ENCODE measurements at regions not wholly inside any gene's neighbourhood (a gene's known extent, or its start where the extent isn't known, plus 50 kb on each side); places are given as distances from the start of the nearest gene placed in this dataset.
"Not testable (repeated sequence)": the region's sequence is repeated elsewhere in the genome, so short reads cannot be mapped to it uniquely, and the experiment has no call there.

DNA sequence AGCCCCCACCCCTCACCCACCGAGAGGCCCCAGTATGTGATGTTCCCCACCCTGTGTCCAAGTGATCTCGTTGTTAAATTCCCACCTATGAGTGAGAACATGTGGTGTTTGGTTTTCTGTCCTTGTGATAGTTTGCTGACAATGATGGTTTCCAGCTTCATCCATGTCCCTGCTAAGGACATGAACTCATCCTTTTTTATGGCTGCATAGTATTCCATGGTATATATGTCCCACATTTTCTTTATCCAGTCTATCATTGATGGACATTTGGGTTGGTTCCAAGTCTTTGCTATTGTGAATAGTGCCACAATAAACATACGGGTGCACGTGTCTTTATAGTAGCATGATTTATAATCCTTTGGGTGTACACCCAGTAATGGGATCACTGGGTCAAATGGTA lies 79.2 kb downstream of the PXDC1 start:
- not testable (repeated sequence) for DNase-seq

DNA sequence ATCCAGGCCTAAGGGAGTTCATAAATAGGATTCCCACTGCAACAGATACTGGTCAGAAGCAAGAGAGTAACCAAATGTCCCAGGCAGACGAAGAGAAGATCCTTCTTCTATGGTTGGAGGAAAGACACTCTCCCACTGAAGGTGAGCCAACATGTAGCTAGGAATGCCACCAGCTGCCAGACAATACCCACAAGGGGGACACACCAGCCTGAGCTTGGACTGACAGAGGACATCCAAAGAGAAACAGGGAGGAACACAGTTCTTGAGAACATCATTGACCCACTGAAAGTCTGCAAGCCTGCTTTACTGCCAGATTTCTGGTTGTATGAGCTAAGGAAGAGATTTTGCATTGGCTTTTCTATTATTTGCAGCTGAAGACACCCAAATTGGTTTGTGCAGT lies 80.1 kb downstream of the PXDC1 start:
- DNase-seq = no peak

DNA sequence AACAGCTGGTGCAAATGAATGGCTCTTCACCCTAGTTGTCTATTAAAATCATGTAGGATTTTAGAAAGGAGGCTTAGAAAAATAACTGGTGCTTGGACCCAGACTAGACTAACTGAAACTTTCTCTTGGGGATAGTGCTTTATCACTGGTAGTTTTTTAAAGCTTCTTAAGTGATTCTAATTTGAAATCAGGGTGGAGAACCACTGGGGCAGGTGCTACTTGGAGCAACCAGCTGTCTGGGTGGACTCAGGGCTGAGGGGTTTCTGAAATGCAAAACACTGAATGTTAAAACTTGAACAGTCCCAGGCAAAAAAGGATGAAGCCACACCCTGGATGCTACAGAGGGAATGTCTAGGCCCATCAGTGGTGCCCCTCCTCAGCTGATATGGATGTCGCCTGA lies 81.2 kb downstream of the PXDC1 start:
- DNase-seq = no peak

DNA sequence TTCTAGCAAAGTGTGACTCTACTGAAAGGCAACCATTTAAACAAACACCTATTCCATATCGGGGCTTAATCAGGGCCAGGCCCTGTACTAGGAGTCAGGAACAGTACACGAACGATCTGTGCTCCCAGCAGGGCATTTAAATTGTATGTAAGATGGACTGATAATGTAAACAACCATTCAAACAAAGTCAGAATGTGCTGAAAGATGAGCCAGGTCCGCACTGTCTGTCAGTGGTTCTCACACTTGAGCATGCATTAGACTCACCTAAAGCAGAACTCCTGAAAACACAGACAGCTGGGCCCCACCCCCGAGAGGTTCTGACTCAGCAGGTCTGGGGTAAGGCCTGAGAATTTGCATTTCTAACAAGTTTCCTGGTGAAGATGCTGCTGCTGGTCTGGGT lies 81.6 kb downstream of the PXDC1 start:
- no peak for DNase-seq

DNA sequence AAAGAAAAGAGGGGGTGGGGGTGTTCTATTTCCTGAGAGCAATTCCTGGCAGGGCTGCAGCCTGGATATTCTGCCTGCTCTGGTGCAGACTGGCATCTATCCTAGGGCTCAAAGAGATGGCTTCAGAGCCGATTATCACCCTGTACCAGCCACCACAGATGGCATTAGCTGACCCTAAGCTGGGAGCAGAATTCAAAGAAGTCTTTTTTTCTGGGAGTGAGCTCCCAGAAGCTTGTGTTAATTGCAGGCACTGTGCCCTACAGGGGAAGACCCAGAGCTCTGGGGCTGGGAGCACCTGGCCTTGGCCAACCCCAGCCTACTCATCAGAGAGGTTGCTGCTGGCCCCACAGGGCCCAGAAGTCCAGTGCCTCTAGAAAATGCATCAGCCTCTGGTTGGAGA lies 85.9 kb downstream of the PXDC1 start:
- DNase-seq = no peak

DNA sequence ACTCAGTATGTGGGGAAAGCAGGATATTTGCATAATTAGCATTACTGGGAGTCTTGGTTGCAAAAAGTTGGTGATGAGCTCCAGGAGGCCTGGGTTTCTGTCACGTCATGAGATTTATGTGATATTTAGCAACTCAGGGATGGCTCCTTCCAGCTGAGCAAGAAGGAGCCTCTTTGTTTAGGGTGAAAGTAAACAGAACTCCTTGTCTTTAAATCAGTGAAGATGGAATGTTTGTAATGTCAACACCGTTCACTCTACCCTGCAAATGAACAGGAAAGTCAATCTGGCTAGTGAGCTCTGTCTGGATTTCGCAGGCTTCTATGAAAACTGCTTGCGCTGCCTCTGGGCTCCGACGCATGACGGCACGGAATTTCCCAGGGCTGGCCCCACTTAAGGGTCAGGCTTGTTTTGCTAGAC lies 86.9 kb downstream of the PXDC1 start:
- no peak for DNase-seq

DNA sequence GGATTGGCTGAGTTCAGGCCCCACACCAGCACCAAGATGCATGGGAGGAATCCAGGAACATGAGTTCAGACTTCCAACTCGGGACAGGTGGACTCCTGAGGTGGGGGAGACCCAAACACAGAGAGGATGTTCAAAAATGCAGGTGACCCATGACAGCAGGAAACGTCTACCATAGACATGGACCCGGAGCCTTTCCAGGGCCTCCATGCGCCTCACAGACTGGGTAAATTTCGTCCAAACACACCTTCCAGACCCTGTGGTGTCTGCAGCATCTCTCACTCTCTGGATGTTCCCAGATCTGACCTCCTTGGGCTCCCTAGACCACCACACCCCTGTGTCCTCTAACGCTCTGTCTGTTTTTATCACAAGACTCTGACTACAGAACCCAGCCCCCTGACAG lies 87.7 kb downstream of the PXDC1 start:
- DNase-seq = no peak

DNA sequence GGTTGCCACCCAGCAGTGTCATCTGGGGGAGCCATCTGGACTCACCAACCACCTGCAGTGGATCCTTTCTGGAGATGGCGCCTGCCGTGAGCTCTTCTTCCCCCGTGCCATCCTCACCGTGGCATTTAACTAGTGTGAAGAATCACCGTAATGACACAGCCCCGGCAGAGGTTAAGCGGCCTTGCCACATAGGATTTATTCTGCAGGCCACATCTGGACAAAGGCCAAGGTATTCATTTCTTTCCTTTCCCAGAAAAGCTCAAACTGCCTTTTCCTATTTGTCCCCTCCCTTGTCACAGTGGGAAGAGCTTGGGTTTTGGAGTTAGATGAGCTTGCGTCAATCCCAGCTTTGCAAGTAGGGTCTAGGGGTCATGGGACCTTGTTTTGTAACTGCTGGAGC lies 88.4 kb downstream of the PXDC1 start:
- DNase-seq = no peak

DNA sequence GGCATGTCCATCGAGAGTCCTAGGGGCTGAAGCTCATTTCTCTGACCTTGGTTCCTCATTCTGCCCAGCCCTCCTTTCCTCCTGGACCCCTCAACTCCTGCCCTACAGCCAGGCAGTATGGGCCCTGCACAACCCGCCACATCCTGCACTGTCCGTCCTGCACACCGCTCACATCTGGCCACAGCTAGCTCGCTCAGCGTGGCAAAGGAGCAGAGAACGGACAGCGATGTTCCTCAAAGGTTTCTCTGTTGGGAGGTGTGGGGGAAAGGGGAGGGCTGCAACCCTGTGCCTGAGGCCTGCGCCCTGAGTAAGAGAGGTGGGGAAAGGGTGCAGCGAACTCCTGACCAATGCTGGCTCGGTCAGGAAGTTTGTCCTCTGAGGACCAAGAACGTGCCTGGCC lies 90.1 kb downstream of the PXDC1 start:
- no peak for DNase-seq

DNA sequence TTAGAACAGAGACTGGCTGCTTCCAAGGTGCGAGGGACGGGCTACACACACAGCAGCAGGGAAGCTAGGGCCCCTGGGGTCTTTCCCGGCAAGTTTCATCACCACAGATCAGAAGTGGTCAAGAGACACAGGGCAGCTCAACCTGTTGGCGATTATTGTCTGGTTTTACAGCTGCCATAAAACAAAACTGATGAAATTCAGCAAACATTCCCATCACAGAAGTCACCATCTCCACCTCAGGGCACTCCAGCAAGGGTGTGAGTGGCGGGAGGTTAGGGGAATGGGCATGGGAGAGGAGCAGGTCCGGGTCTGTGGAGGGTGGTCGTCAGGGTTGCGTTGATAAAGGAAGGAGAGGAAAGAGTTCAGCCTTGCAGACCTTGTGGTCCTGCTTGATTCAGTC lies 91.0 kb downstream of the PXDC1 start:
- DNase-seq = no peak

DNA sequence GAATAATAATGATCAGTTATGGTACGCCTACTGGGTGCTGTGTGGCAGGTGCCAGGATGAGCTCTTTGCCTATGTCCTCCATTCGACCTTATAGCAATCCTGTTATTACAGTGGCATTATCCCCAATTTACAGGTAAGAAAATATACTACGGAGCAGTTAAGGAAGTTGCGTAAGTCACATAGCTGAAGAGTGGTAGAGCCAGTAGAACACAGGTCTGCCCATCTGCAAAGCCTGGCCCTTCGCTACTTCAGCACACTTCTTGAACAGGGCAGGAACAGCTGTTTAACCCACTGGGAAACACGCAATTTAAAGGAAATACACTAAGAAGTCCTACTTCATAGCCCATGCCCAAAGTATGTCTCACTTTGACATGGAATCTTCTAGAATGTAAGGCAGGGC lies 91.8 kb downstream of the PXDC1 start:
- DNase-seq = no peak

DNA sequence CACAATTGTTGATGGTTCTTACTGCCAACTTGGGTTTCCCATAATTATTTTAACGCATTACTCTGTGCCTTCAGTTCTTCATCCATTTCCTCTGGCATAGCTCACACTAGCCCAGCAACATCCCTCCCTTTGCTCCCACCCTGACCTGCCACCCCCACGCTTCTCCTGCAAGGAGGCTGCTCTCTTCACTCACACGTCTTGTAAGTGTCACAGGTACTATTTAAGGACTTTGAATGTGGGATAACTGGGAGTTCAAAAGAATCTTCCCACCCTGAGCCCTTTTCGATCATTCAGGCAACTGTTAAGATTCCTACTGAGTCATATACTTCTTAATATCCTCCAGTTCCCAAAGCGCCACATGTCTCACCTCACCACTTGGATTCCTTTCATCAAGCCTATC lies 95.4 kb downstream of the PXDC1 start:
- DNase-seq = no peak

DNA sequence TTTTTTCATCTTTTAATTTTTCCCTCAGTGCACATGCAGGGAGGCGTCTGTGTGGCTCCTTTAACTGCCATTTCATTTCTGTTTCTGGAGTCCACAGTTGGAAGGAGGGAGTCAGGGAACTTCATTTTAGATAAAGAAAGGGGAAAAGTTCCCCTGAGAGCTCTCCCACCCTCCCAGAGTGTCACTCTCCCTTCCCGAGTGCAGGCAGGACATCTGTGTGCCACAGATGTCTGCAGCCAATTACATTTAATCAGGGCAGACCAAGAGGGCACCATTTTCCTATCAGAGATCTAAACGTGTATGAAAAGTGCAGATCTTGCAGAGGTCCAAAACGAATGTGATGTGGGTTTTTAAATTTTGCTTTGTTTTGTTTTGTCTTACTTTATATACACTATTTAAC lies 96.6 kb downstream of the PXDC1 start:
- DNase-seq = no peak

DNA sequence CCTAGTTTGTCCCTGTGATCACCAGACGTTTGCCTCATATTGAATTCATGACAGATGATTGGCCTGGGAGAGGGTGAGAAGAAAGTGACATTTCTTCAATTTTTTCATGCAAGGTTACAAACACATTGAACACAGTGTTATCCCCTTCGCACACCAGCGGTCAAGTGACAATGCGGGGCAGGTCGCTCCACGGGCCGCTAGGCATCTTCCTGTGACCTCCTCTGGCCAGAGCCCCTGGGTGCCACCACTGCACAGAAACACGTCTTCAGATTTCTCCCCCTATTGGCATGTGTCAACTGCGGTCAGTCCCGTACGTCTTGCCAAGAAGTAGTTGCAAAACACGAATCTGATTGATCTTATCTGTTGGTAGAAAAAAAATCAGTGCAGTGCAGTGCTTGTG lies 97.1 kb downstream of the PXDC1 start:
- no peak for DNase-seq

DNA sequence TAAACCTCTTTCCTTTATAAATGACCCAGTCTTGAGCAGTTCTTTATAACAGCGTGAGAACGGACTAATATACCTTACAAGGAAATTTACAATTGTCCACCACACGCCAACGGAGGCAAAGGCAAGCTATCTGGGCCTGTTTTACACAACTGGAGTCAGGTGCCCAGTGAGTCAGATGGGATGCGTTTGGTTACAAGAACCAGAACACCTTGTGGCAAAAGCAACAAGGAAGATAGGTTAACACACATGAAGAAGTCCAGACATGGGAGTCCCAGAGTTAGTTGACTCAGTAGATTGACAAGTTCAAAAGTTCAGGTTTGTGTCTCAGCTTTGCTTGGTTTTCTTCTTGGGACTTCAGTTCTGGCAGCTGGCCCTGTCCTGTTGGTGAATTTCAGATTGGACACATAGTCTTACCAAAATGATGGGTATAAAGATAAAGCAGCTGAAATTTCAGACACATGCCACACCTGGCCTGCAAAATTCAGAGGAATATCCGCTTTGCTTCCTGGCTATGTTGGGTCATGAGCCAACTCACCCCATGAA lies 97.9 kb downstream of the PXDC1 start:
- DNase-seq = no peak

DNA sequence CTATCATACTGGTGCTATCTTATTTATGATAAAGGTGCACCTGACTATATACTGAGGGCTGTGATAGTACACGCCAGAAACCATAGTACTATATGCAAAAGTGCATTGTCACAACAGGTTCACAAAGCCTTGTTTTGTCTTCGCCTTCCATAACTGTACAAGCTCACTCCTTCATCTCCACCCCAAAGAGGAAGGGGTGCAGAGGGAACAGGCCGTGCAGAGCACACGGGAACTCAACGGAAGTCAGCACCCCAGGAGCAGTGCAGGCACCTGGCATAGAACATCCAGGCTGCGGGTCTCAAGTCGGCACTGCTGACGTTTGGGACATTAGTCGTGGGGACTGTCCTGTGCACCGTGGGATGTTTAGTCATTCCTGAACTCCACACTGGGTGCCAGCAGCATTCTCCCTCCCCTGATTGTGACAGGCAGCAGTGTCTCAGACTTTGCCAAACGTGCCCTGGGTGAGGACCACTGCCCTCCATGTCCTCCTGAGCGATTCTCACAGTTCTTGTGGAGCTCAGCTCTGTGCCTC lies 99.7 kb downstream of the PXDC1 start:
- no peak for DNase-seq

DNA sequence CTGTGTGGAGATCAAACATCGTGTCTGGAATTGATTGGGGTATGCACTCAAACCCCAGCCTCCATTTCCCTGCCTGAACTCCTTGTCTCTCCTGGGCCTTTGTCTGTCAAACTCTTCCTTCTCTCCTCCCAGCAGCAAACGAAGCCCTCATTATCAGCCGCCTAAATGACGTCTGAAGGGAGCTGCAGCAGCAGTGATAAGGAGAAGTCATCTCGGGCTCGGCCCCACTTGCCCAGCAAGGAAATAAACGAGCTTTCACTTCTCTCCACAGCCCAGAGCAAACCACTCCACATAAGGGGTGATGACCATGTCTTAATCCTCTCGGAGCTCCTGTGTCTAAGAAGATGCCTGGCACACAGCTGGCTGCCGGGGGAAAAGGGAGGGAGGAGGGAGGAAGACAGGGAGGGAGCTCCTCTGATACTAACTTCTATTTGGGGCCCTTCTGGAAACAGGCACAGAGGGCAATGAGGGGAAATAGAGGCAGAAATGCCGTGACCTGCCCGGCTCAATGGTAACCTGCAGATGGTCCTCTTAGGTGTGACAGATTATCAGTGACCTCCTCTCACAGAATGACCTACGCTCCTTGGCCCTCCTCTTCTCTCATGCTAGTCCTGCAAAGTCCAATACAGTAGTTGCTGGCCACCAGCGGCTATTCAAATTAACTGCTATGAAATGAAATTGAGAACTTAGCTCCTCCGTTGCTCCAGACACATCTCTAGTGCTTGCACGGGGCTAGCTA lies 100.4 kb downstream of the PXDC1 start:
- DNase-seq = no peak

DNA sequence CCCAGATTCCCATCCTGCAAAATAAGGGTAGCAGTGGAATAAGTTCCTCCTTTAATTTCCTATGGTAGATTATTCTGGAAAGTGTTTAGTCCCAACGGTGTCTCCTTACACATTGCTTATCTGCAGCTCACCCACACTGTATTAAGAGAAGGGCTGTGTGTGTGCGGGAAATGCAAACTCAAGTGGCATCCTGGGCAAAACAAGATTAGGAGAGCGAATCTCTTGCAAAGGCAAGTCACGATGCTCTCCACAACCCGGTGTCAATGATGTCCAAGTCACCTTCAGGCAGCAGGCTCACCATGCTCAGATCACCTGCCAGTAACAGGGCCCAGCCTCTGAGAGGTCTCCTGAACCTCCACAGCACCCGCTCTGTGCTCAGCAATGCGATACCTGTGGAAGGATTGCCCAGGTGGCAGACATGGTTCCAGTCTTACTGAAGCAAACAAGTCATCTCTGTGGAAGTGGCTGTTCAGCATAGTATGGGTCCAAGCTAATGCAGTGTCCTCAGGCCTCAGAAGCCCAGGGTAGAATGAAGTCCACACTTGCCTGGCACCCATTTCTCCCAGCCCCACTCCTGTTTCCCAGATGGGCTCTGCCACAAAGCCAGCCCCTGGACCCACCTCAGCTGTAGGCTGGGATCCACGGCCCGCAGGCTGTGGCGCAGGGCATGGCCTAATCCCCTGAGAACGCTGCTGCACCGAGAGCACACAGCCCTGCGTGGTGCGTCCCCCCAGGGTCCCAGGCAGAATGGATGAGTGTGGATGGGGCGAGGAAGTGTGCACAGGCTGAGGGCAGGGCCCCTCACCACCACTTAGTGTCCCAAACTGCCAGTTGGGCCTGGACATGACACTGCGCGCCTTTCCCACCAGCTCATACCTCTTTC lies 101.2 kb downstream of the PXDC1 start:
- DNase-seq = no peak

DNA sequence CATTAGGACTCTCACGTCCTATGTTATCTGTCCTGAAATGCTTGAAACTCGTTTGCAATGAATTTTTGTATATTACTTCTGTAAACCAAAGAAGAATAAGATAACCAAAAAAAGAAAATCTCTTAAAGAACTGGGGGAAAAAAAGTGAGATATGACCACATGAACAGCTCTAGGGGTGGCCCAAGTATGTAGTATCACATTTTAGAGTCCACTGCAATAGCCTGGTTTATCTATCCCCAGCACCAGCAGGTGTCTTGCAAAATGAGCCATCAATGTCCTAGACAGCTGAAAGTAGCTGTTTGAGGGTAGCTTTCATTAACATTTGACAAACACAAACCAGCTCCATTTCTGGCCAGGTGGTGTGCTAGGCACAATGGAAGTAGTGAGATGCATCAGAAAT lies 102.8 kb downstream of the PXDC1 start:
- no peak for DNase-seq

DNA sequence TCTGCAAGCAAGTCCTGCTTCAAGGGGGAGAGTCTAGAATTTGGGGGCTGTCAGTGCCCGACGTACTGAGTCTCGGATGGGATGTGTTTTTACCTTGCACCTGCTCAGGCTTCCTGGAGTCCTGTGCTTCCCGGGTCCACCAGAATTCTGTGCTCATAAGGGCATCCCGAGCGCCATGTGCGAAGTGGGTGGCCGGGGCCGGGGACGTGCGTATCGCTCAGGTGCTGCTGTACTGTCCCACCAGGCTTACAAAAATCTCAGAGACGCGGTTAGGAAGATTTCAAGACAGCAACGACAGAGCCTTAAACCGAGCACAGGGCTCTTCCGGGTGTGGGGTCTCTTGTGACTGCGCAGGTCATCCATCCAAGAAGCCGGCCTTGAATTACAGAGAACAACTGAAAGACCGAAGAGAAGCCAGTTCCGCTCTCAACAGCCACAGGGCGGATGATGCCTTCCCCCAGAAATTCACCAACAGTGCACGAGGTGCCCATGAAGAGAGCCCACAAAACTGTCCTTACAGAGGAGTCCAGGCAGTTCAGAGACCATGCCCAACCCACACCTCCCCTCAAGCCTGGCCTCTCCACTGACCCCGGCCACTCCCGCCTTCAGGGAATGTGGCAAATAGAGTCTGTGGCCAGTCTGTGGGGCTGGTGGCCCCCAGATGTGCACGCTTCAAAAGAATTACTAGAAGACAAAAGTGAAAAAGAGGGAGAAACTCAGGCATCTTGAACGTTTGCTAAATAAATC lies 104.7 kb downstream of the PXDC1 start:
- no peak for DNase-seq

DNA sequence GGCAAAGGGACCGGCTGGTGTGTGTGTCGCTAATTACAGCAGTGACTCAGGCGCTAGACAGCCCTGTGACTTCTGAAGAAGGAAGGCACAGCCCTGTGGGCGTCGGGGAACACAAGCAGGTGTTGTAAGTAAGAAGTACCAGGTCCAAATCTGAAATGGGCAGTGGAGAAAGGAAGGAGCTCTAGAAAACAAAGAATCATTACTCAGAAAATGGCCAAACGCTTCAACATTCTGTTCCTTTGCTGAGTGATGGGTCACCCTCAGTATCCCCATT lies 106.8 kb downstream of the PXDC1 start:
- DNase-seq = no peak

DNA sequence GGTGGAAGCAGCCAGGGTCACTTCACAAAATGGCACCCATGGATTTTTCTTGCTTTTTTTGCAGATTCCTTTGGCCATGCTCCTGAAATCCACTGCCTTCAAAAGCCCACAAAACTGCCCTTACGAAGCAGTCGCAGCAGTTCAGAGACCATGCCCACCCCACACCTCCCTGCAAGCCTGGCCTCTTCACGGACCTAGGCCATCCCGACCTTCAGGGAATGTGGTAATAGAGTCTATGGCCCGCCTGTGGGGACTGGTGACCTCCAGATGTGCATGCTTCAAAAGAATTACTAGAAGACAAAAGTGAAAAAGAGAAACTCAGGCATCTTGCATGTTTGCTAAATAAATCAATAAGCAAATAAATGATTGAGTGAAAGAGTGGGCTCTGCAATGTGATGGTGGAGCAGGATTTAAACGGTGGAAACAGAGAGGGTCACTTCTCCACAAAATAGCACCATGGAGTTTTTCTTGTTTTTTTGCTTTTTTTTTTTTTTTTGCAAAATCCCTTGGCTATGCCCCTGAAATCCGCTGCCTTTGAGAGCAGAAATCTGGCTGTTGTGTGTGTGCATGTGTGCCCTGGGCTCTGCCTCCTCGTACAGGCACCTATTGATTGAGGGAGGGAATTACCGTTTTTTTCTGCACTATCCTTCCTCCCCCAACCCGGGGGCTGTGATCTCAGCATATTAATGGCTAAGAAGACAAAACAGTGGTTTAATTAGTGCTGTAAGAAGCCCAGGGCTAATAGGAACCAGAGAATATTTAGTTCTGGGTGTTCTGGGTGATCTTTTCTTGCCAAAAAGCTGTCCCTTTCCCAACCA lies 107.4 kb downstream of the PXDC1 start:
- DNase-seq = no peak

DNA sequence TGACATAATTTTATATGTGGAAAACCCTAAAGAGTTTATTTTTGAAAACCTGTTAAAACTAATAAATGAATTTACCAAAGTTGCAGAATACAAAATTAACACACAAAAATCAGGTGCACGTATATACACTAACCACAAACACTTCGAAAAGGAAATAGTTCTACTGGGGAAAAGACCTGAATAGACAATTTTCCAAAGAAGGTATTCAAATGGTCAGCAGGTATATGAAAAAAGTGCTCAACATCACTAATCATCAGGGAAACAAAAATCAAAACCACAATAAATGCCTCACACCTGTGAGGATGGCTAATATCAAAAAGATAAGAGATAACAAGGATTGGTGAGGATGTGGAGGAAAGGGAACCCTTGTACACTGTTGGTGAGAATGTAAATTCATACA lies 110.6 kb downstream of the PXDC1 start:
- DNase-seq = no peak
